ENCODE measurements at regions not wholly inside any gene's neighbourhood (a gene's known extent, or its start where the extent isn't known, plus 50 kb on each side); places are given as distances from the start of the nearest gene placed in this dataset.

- TF ChIP-seq EZH2 (IDR thresholded peaks at IDR 0.05; ENCODE audit: low read depth), result no peak
- TF ChIP-seq CTCF (conservative IDR thresholded peaks at IDR 0.05), result no peak
- no peak for DNase-seq
- Histone ChIP-seq H3K27me3 (ENCODE audit: insufficient read depth, low read depth) (peaks cover 46% of the 10 kb centered on the region), H3K36me3 (ENCODE audit: low read depth) (no peaks in the 10 kb centered on the region), H3K79me2 (ENCODE audit: low read depth) (no peaks in the 10 kb centered on the region), H3K27ac (no peak overlapping the region), H4K20me1 (ENCODE audit: insufficient read depth) (no peaks in the 10 kb centered on the region), H3K4me2 (no peak overlapping the region), H3F3A (ENCODE audit: insufficient read depth, low read depth) (no peaks in the 10 kb centered on the region), H3K4me3 (no peak overlapping the region), H3K9me3 (ENCODE audit: insufficient read depth, low read depth) (no peaks in the 10 kb centered on the region), H2AFZ (no peak overlapping the region), H3K9me2 (ENCODE audit: insufficient read depth) (no peaks in the 10 kb centered on the region), H3K4me1 (replicated peaks; ENCODE audit: insufficient read depth) (no peaks in the 10 kb centered on the region)
- intact Hi-C loops (cut with micrococcal nuclease; ENCODE audit: unreplicated experiment), result no loop called here
- BruUV-seq (replicated peaks), result no TSS peak
- ChIA-PET CTCF (no interaction called here), POLR2A (ENCODE audit: unreplicated experiment) (no interaction called here)
Observed at GRCh38 chr19:30069535-30070197, 127.6 kb downstream of the URI1 start.

DNA sequence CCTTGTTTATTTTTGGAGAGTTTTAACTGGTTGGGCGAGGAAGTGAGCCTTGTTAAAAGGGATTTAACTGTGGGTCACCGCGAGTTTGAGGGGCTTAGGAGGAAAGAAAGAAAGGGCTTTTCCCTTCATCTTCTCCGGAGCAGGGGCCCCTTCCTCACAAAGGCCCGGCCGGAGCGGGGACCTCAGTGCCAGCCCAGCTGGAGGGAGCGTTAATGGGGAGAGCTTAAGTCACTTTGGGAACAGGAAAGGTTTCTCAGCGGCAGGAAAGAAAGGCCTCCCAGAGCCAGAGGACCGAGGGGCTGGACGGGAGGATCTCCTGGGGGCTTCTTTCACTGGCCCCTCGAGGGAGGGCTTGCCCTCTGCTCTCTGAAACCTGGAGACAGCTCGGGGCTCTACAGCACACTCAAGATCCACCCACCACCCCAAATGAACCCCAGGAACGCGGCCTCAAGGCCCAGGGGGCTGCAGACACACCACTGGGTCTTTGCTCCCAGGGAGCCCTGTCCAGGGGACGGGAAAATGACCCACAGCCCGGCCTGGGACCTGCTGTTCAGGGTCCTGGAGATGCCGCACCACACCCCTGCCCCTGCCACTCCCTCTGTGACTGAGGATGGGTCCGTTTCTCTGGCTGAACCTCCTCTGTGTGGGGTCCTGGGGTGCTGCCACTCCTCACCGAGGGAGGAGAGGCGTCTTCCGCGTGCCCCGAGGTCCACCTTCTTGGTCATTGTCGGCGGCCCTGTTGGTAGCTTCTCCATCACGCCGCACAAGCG lies 128.3 kb downstream of the URI1 start:
- no peak for DNase-seq
- H2AFZ ChIP-seq, result no peak overlapping the region
- no peaks in the 10 kb centered on the region for H3K9me3 ChIP-seq (ENCODE audit: insufficient read depth, low read depth)
- no peaks in the 10 kb centered on the region for H3K4me1 ChIP-seq (replicated peaks; ENCODE audit: insufficient read depth)
- H3K4me3 ChIP-seq, result no peak overlapping the region
- no TSS peak for BruUV-seq (replicated peaks)
- no peaks in the 10 kb centered on the region for H4K20me1 ChIP-seq (ENCODE audit: insufficient read depth)
- CTCF ChIA-PET, result no interaction called here
- no peaks in the 10 kb centered on the region for H3K79me2 ChIP-seq (ENCODE audit: low read depth)
- TF ChIP-seq EZH2 (IDR thresholded peaks at IDR 0.05; ENCODE audit: low read depth) (no peak), CTCF (conservative IDR thresholded peaks at IDR 0.05) (no peak)
- H3K4me2 ChIP-seq, result no peak overlapping the region
- no peak overlapping the region for H3K27ac ChIP-seq
- intact Hi-C loops (cut with micrococcal nuclease; ENCODE audit: unreplicated experiment), result no loop called here
- H3K27me3 ChIP-seq (ENCODE audit: insufficient read depth, low read depth), result peaks cover 49% of the 10 kb centered on the region
- no peaks in the 10 kb centered on the region for H3K9me2 ChIP-seq (ENCODE audit: insufficient read depth)
- POLR2A ChIA-PET (ENCODE audit: unreplicated experiment), result no interaction called here
- H3K36me3 ChIP-seq (ENCODE audit: low read depth), result no peaks in the 10 kb centered on the region
- no peaks in the 10 kb centered on the region for H3F3A ChIP-seq (ENCODE audit: insufficient read depth, low read depth)

GRCh38 chr19:30070968-30071632 lies 129.1 kb downstream of the URI1 start:
- Histone ChIP-seq H2AFZ (no peak overlapping the region), H3K79me2 (ENCODE audit: low read depth) (no peaks in the 10 kb centered on the region), H3K4me3 (no peak overlapping the region), H3K9me3 (ENCODE audit: insufficient read depth, low read depth) (no peaks in the 10 kb centered on the region), H3K9me2 (ENCODE audit: insufficient read depth) (no peaks in the 10 kb centered on the region), H3F3A (ENCODE audit: insufficient read depth, low read depth) (no peaks in the 10 kb centered on the region), H4K20me1 (ENCODE audit: insufficient read depth) (no peaks in the 10 kb centered on the region), H3K27ac (no peak overlapping the region), H3K27me3 (ENCODE audit: insufficient read depth, low read depth) (peaks cover 51% of the 10 kb centered on the region), H3K36me3 (ENCODE audit: low read depth) (no peaks in the 10 kb centered on the region), H3K4me1 (replicated peaks; ENCODE audit: insufficient read depth) (no peaks in the 10 kb centered on the region), H3K4me2 (no peak overlapping the region)
- TF ChIP-seq EZH2 (IDR thresholded peaks at IDR 0.05; ENCODE audit: low read depth) (no peak), CTCF (conservative IDR thresholded peaks at IDR 0.05) (no peak)
- CTCF ChIA-PET, result no interaction called here
- no peak for DNase-seq
- intact Hi-C loops (cut with micrococcal nuclease; ENCODE audit: unreplicated experiment), result no loop called here
- POLR2A ChIA-PET (ENCODE audit: unreplicated experiment), result no interaction called here
- no TSS peak for BruUV-seq (replicated peaks)
